Psoas muscle (tissue), 7 donors: ENCODE measurements at regions not wholly inside any gene's neighbourhood (a gene's known extent, or its start where the extent isn't known, plus 50 kb on each side); places are given as distances from the start of the nearest gene placed in this dataset.

Experiments used
- ATAC-seq, 4 donors: fragments of 200-7000 bp; cut with Tn5 transposase; one replicate each; pipeline ENCODE4 v1.9.1; 2020; ENCODE audit warnings: moderate library complexity in 3 of 4, mild to moderate bottlenecking in 2 of 4
- DNase-seq, 2 donors: peaks; one replicate each; pipeline ENCODE4 v3.0.0-alpha.2; 2020
- H3K27ac ChIP-seq: fragments of 200-600 bp; one replicate; pipeline ENCODE4 v1.8.0; 2022
- H3K27me3 ChIP-seq, 3 donors: fragments of 200-600 bp in 1 of 3; one replicate each; pipeline versions ENCODE4 v1.6.1 to v1.8.0; 2013 to 2022; ENCODE audit warnings: low read length in 2 of 3, mild to moderate bottlenecking in 2 of 3, moderate library complexity in 1 of 3; ENCODE audit not compliant: insufficient read depth in 3 of 3
- H3K36me3 ChIP-seq, 2 donors: fragments of 200-600 bp in 1 of 2; one replicate each; pipeline versions ENCODE4 v1.6.1 to v1.8.0; 2013 to 2022; ENCODE audit warnings: low read depth in 1 of 2, mild to moderate bottlenecking in 1 of 2, moderate library complexity in 1 of 2; ENCODE audit not compliant: insufficient read depth in 1 of 2
- H3K4me1 ChIP-seq: fragments of 200-600 bp; one replicate; pipeline ENCODE4 v1.8.0; 2022
- H3K4me3 ChIP-seq: fragments of 200-600 bp; one replicate; pipeline ENCODE4 v1.8.0; 2022; ENCODE audit warnings: mild to moderate bottlenecking
- H3K9me3 ChIP-seq: fragments of 200-600 bp; one replicate; pipeline ENCODE4 v1.8.0; 2022
- CTCF ChIP-seq: fragments of 200-600 bp; IDR thresholded peaks from one replicate; pipeline ENCODE4 v1.8.0; 2022; ENCODE audit warnings: antibody characterized with exemption
- whole genome bisulfite sequencing, 3 donors: extraction: QIAGEN DNeasy Blood & Tissue Kit; methylation state at CpG; one replicate each; pipeline versions ENCODE4 v1.1.6 to v1.1.7; 2013; 5-methylcytosine and 5-hydroxymethylcytosine counted together
- intact Hi-C, 2 donors: fragments of 100-400 bp; cut with DNase I; formaldehyde crosslinking; loops; one replicate each; pipeline versions ENCODE4 v1.11.0 to v1.14.2; 2022
- donor health status: healthy with polysubstance abuse.
- donor health status: DM: no; HTN: no; CAD: no; lungs with moderate emphysema.
- donor health status: Bipolar disorder and iron deficiency.
- donor health status: healthy.
- donor health status: DM: yes; HTN: yes; CAD: no.
- donor health status: DM: no; HTN: no; CAD: no.
- donor health status: DM: yes; HTN: yes; CAD: no.

GRCh38 chr16:5706211-5706610 is 608.6 kb upstream of the EEF2KMT start:
- Histone ChIP-seq H3K4me1 (no peaks in the 10 kb centered on the region), H3K27me3 (no peaks in the 10 kb centered on the region), H3K36me3 (no peaks in the 10 kb centered on the region), H3K27ac (no peak overlapping the region), H3K9me3 (no peaks in the 10 kb centered on the region), H3K4me3 (no peak overlapping the region)
- intact Hi-C loops = no loop called here
- DNase-seq (no peak), ATAC-seq (no peak)
- no peak for TF ChIP-seq CTCF
- WGBS, 3 donors = 66 to 70% (median 68%) methylated on average over 6 of the region's 6 CpGs

- no peak for ATAC-seq
- no peak for TF ChIP-seq CTCF
- Histone ChIP-seq H3K27ac (no peak overlapping the region), H3K4me1 (no peaks in the 10 kb centered on the region), H3K27me3 (no peaks in the 10 kb centered on the region), H3K9me3 (no peaks in the 10 kb centered on the region), H3K4me3 (no peak overlapping the region), H3K36me3 (no peaks in the 10 kb centered on the region)
- 57 to 60% (median 58%) methylated on average over 4 of the region's 4 CpGs for WGBS, 3 donors
- no peak for DNase-seq
- intact Hi-C loops = no loop called here
Observed at GRCh38 chr16:5704271-5704670, 606.7 kb upstream of the EEF2KMT start.

GRCh38 chr16:5693426-5693825 is 595.8 kb upstream of the EEF2KMT start:
- DNase-seq = no peak
- Histone ChIP-seq H3K9me3 (no peaks in the 10 kb centered on the region), H3K36me3 (no peaks in the 10 kb centered on the region), H3K27ac (no peak overlapping the region), H3K4me3 (no peak overlapping the region), H3K4me1 (no peaks in the 10 kb centered on the region), H3K27me3 (no peaks in the 10 kb centered on the region)
- ATAC-seq = no peak
- WGBS, 3 donors = 91 to 92% (median 91%) methylated on average over 3 of the region's 3 CpGs
- intact Hi-C loops = no loop called here
- TF ChIP-seq CTCF = no peak

- TF ChIP-seq CTCF = no peak
- intact Hi-C loops = no loop called here
- no peak for DNase-seq
- WGBS, 3 donors = 81 to 86% (median 85%) methylated on average over 3 of the region's 3 CpGs
- no peaks in the 10 kb centered on the region for H3K36me3 ChIP-seq
- no peaks in the 10 kb centered on the region for H3K4me1 ChIP-seq
- no peaks in the 10 kb centered on the region for H3K9me3 ChIP-seq
- H3K27ac ChIP-seq = no peak overlapping the region
- no peaks in the 10 kb centered on the region for H3K27me3 ChIP-seq
- no peak overlapping the region for H3K4me3 ChIP-seq
- no peak for ATAC-seq
Observed at GRCh38 chr16:5681966-5682365, 584.4 kb upstream of the EEF2KMT start.

GRCh38 chr16:5678371-5678770 is 580.8 kb upstream of the EEF2KMT start:
- DNase-seq = no peak
- Histone ChIP-seq H3K4me3 (no peak overlapping the region), H3K27me3 (no peaks in the 10 kb centered on the region), H3K36me3 (no peaks in the 10 kb centered on the region), H3K4me1 (no peaks in the 10 kb centered on the region), H3K27ac (no peak overlapping the region), H3K9me3 (no peaks in the 10 kb centered on the region)
- no peak for ATAC-seq
- TF ChIP-seq CTCF = no peak
- intact Hi-C loops = no loop called here
- WGBS, 3 donors = 21 to 26% (median 24%) methylated on average over 7 of the region's 7 CpGs
